NT2/D1 (cell line): ENCODE measurements at regions not wholly inside any gene's neighbourhood (a gene's known extent, or its start where the extent isn't known, plus 50 kb on each side); places are given as distances from the start of the nearest gene placed in this dataset.

Source experiments
- DNase-seq: peaks from one replicate; pipeline ENCODE4 v3.0.0-alpha.2; 2011; ENCODE audit warnings: low read depth, low spot score
- H3K27me3 ChIP-seq: 2 replicates; pipeline ENCODE4 v1.6.0; 2011; ENCODE audit warnings: mild to moderate bottlenecking; ENCODE audit not compliant: insufficient read length, insufficient read depth
- H3K36me3 ChIP-seq: 2 replicates; pipeline ENCODE4 v1.6.1; 2011; ENCODE audit warnings: mild to moderate bottlenecking, low read length, mixed read lengths; ENCODE audit not compliant: insufficient read depth, insufficient read length
- H3K4me1 ChIP-seq: 2 replicates; pipeline ENCODE4 v1.5.1; 2011; ENCODE audit not compliant: insufficient read depth, insufficient read length
- H3K4me3 ChIP-seq: 2 replicates; pipeline ENCODE4 v1.5.1; 2011; ENCODE audit warnings: low read depth; ENCODE audit not compliant: insufficient read length
- H3K9ac ChIP-seq: 2 replicates; pipeline ENCODE4 v1.6.0; 2011; ENCODE audit warnings: low read depth; ENCODE audit not compliant: insufficient read length
- H3K9me3 ChIP-seq: 2 replicates; pipeline ENCODE4 v1.5.1; 2011; ENCODE audit warnings: mild to moderate bottlenecking, low read length; ENCODE audit not compliant: insufficient read depth
- SUZ12 ChIP-seq: IDR thresholded peaks from 2 replicates; pipeline ENCODE4 v1.6.1; 2011; ENCODE audit not compliant: insufficient read length, insufficient read depth; ENCODE audit errors: extremely low read depth
- YY1 ChIP-seq: IDR thresholded peaks from 2 replicates; pipeline ENCODE4 v1.6.1; 2011; ENCODE audit not compliant: insufficient read length, insufficient read depth
- ZNF274 ChIP-seq: IDR thresholded peaks from 2 replicates; pipeline ENCODE4 v1.6.1; 2011; ENCODE audit warnings: mild to moderate bottlenecking, low read depth, low read length

GRCh38 chr1:82921759-82922158, 1077.2 kb downstream of the TTLL7 start:
- Histone ChIP-seq H3K4me1 (no peaks in the 10 kb centered on the region), H3K9ac (no peak overlapping the region), H3K27me3 (no peaks in the 10 kb centered on the region), H3K36me3 (no peaks in the 10 kb centered on the region), H3K9me3 (no peaks in the 10 kb centered on the region), H3K4me3 (no peak overlapping the region)
- no peak for DNase-seq
- TF ChIP-seq SUZ12, result no peak

GRCh38 chr1:82920418-82921248, 1078.3 kb downstream of the TTLL7 start:
- Histone ChIP-seq H3K36me3 (no peaks in the 10 kb centered on the region), H3K4me3 (no peak overlapping the region), H3K4me1 (no peaks in the 10 kb centered on the region), H3K9me3 (no peaks in the 10 kb centered on the region), H3K27me3 (no peaks in the 10 kb centered on the region), H3K9ac (no peak overlapping the region)
- DNase-seq, result no peak
- TF ChIP-seq SUZ12, result no peak
- TF ChIP-seq ZNF274, result no peak
- TF ChIP-seq YY1, result no peak

- no peak overlapping the region for H3K9ac ChIP-seq
- H3K27me3 ChIP-seq, result no peaks in the 10 kb centered on the region
- H3K4me1 ChIP-seq, result no peaks in the 10 kb centered on the region
- no peaks in the 10 kb centered on the region for H3K36me3 ChIP-seq
- H3K9me3 ChIP-seq, result no peaks in the 10 kb centered on the region
- no peak for TF ChIP-seq SUZ12
- no peak for TF ChIP-seq YY1
- no peak for TF ChIP-seq ZNF274
- no peak for DNase-seq
- H3K4me3 ChIP-seq, result no peak overlapping the region
Observed at GRCh38 chr1:82919837-82920236, 1079.1 kb downstream of the TTLL7 start.

DNA sequence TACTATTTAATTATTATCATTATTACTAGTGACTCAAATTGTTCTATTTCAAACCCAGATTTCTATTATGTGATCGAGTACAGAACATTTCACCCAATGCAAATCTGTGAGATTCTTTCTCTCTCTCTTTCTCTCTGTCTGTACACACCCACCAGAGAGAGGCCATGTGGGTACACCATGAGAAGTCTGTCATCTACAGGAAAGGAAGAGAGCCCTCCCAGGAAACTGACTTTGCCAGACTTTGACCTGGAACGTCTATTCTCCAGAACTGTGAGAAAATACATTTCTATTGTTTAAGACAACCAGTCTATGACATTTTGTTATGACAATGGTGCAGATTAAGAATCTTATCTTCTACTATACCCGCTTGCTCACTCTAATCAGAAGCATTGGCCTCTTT, 1091.6 kb downstream of the TTLL7 start:
- no peak for TF ChIP-seq SUZ12
- no peak for TF ChIP-seq ZNF274
- no peak for TF ChIP-seq YY1
- H3K4me1 ChIP-seq, result no peaks in the 10 kb centered on the region
- DNase-seq, result no peak
- H3K27me3 ChIP-seq, result no peaks in the 10 kb centered on the region
- H3K36me3 ChIP-seq, result no peaks in the 10 kb centered on the region
- no peak overlapping the region for H3K4me3 ChIP-seq
- H3K9ac ChIP-seq, result no peak overlapping the region
- no peaks in the 10 kb centered on the region; the same call in 1 of the 2 replicates for H3K9me3 ChIP-seq

GRCh38 chr1:82903626-82904025, 1095.3 kb downstream of the TTLL7 start:
- Histone ChIP-seq H3K4me1 (no peaks in the 10 kb centered on the region), H3K4me3 (no peak overlapping the region), H3K9ac (no peak overlapping the region), H3K27me3 (no peaks in the 10 kb centered on the region), H3K9me3 (no peaks in the 10 kb centered on the region), H3K36me3 (no peaks in the 10 kb centered on the region)
- DNase-seq, result no peak
- TF ChIP-seq SUZ12 (no peak), ZNF274 (no peak), YY1 (no peak)

DNA sequence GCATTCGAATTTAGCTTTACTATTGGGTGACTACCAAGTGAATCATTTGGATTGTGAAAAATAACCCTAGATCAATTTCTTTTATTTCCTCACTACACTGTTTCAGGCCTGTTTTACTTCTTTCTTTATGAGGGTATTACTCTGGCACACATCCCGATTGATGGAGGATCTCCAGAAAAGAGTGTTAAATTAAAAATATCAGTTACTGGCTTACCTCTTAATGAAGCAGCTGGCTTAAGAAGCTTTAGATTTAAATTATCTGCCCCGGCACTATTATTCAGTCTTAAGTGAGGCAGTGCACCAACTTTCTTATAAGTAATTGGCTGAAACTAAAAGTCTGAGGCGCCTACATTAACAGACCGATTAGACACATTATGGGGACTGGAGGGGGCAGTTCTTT, 1097.4 kb downstream of the TTLL7 start:
- Histone ChIP-seq H3K27me3 (no peaks in the 10 kb centered on the region), H3K9me3 (no peaks in the 10 kb centered on the region), H3K4me3 (no peak overlapping the region), H3K4me1 (no peaks in the 10 kb centered on the region), H3K36me3 (no peaks in the 10 kb centered on the region), H3K9ac (no peak overlapping the region)
- DNase-seq, result no peak
- TF ChIP-seq SUZ12 (no peak), ZNF274 (no peak), YY1 (no peak)

DNA sequence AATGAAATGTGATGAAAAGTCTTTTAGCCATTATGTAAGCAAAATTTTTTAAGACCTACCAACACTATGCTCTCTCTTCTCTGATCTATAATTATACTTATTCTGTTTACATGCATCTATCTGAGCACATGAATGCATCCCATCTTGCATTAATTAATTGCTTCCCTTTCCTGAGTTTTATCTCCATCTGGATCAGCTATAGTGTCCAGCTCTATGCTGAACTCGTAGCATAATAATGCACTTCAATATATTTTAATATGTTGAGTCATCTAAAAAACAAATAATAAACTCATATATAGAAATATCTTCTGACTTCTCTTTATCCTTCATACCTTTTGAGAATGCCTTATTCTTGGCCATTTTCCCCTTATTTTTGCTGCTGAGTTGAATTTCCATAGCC, 1097.8 kb downstream of the TTLL7 start:
- Histone ChIP-seq H3K27me3 (no peaks in the 10 kb centered on the region), H3K36me3 (no peaks in the 10 kb centered on the region), H3K9me3 (no peaks in the 10 kb centered on the region), H3K9ac (no peak overlapping the region), H3K4me3 (no peak overlapping the region), H3K4me1 (no peaks in the 10 kb centered on the region)
- TF ChIP-seq ZNF274 (no peak), YY1 (no peak), SUZ12 (no peak)
- no peak for DNase-seq
